SU-DHL-6 (cell line): ENCODE measurements at regions not wholly inside any gene's neighbourhood (a gene's known extent, or its start where the extent isn't known, plus 50 kb on each side); places are given as distances from the start of the nearest gene placed in this dataset.

Experiments
- H2AFZ ChIP-seq: fragments of 200-600 bp; sonication (generic); 2 replicates; pipeline ENCODE4 v1.6.1; 2014; ENCODE audit warnings: low read depth, mild to moderate bottlenecking, moderate library complexity, mixed read lengths, antibody characterized with exemption, low read length; ENCODE audit not compliant: severe bottlenecking
- H3F3A ChIP-seq: fragments of 200-600 bp; shearing (Covaris generic); 2 replicates; pipeline ENCODE4 v1.6.0; 2016; ENCODE audit warnings: antibody characterized with exemption, mild to moderate bottlenecking; ENCODE audit not compliant: insufficient read depth
- H3K27ac ChIP-seq: fragments of 200-600 bp; sonication (generic); 2 replicates; pipeline ENCODE4 v1.5.1; 2016; ENCODE audit warnings: low read depth, mild to moderate bottlenecking, low read length, moderate library complexity, mixed read lengths
- H3K27me3 ChIP-seq: fragments of 200-600 bp; sonication (generic), shearing (Covaris generic); 2 replicates; pipeline ENCODE4 v1.6.0; 2014; ENCODE audit warnings: mild to moderate bottlenecking, low read length
- H3K36me3 ChIP-seq: fragments of 200-600 bp; sonication (generic); 2 replicates; pipeline ENCODE4 v1.6.1; 2014; ENCODE audit warnings: mild to moderate bottlenecking, low read length, mixed read lengths
- H3K4me2 ChIP-seq: fragments of 300-600, 200-600 bp; shearing (Covaris generic), sonication (generic); 2 replicates; pipeline ENCODE4 v1.6.0; 2014; ENCODE audit warnings: low read length, low read depth, mild to moderate bottlenecking; ENCODE audit not compliant: poor library complexity, severe bottlenecking
- H3K4me3 ChIP-seq: fragments of 200-600 bp; sonication (generic); 2 replicates; pipeline ENCODE4 v1.5.1; 2014; ENCODE audit warnings: antibody characterized with exemption, low read length, mild to moderate bottlenecking, mixed read lengths; ENCODE audit not compliant: insufficient read depth, poor library complexity, severe bottlenecking
- H3K79me2 ChIP-seq: fragments of 200-600 bp; sonication (generic); 2 replicates; pipeline ENCODE4 v1.6.1; 2014; ENCODE audit warnings: mild to moderate bottlenecking, low read length, moderate library complexity; ENCODE audit not compliant: insufficient read depth
- H3K9ac ChIP-seq: fragments of 200-600 bp; sonication (generic); 2 replicates; pipeline ENCODE4 v1.7.0; 2014; ENCODE audit warnings: mild to moderate bottlenecking, low read length
- H3K9me2 ChIP-seq: fragments of 200-600 bp; sonication (generic); replicated peaks from 2 replicates; pipeline ENCODE4 v1.6.1; 2014; ENCODE audit warnings: low read length; ENCODE audit not compliant: insufficient read depth
- H3K9me3 ChIP-seq: fragments of 200-600 bp; sonication (generic); 2 replicates; pipeline ENCODE4 v1.6.1; 2014; ENCODE audit warnings: low read length, mixed read lengths; ENCODE audit not compliant: insufficient read depth
- H4K20me1 ChIP-seq: fragments of 200-600 bp; sonication (generic); 2 replicates; pipeline ENCODE4 v1.6.1; 2014; ENCODE audit warnings: low read depth, mild to moderate bottlenecking, antibody characterized with exemption, low read length, moderate library complexity, mixed read lengths
- CTCF ChIP-seq: fragments of 200-600 bp; sonication (generic); IDR thresholded peaks from one replicate; pipeline ENCODE4 v1.5.1; 2017; ENCODE audit warnings: antibody characterized with exemption, mild to moderate bottlenecking, low read length, moderate library complexity; ENCODE audit not compliant: insufficient read depth, poor library complexity, severe bottlenecking
- EZH2phosphoT487 ChIP-seq: fragments of 200-600 bp; sonication (generic), shearing (Covaris generic); conservative IDR thresholded peaks from 2 replicates; pipeline ENCODE4 v1.6.1; 2018; ENCODE audit warnings: mild to moderate bottlenecking, antibody characterized with exemption, low read length, moderate library complexity, mixed read lengths

GRCh38 chr16:66220702-66221101 is 145.8 kb upstream of the CDH5 start:
- H3K9me2 ChIP-seq = no peaks in the 10 kb centered on the region
- no peak overlapping the region for H3K4me2 ChIP-seq
- TF ChIP-seq EZH2phosphoT487 (no peak), CTCF (no peak)
- no peaks in the 10 kb centered on the region for H3K79me2 ChIP-seq
- no peak overlapping the region for H3K27ac ChIP-seq
- no peaks in the 10 kb centered on the region for H3K27me3 ChIP-seq
- no peaks in the 10 kb centered on the region for H3F3A ChIP-seq
- H3K4me3 ChIP-seq = no peak overlapping the region
- no peaks in the 10 kb centered on the region for H3K9me3 ChIP-seq
- H2AFZ ChIP-seq = no peak overlapping the region
- H3K36me3 ChIP-seq = no peaks in the 10 kb centered on the region
- no peaks in the 10 kb centered on the region for H4K20me1 ChIP-seq
- no peak overlapping the region for H3K9ac ChIP-seq

- H3K9me3 ChIP-seq = no peaks in the 10 kb centered on the region
These were observed 147.0 kb upstream of the CDH5 start for GRCh38 chr16:66219491-66219890.

GRCh38 chr16:66212428-66212827 is 154.1 kb upstream of the CDH5 start:
- H3K36me3 ChIP-seq = no peaks in the 10 kb centered on the region
- no peak overlapping the region for H3K27ac ChIP-seq
- H3K27me3 ChIP-seq = no peaks in the 10 kb centered on the region
- H4K20me1 ChIP-seq = no peaks in the 10 kb centered on the region
- no peaks in the 10 kb centered on the region for H3K9me2 ChIP-seq
- no peak overlapping the region for H3K4me3 ChIP-seq
- H3K79me2 ChIP-seq = no peaks in the 10 kb centered on the region
- H3K9ac ChIP-seq = no peak overlapping the region
- no peaks in the 10 kb centered on the region for H3K9me3 ChIP-seq
- no peak overlapping the region for H2AFZ ChIP-seq
- TF ChIP-seq CTCF (no peak), EZH2phosphoT487 (no peak)
- no peaks in the 10 kb centered on the region for H3F3A ChIP-seq
- H3K4me2 ChIP-seq = no peak overlapping the region

More at GRCh38 chr16:66219491-66219890, 147.0 kb upstream of the CDH5 start:
- Histone ChIP-seq H4K20me1 (no peaks in the 10 kb centered on the region), H3K4me3 (no peak overlapping the region), H3K79me2 (no peaks in the 10 kb centered on the region), H3F3A (no peaks in the 10 kb centered on the region), H3K27ac (no peak overlapping the region), H3K27me3 (no peaks in the 10 kb centered on the region), H3K9me2 (no peaks in the 10 kb centered on the region), H3K36me3 (no peaks in the 10 kb centered on the region), H3K4me2 (no peak overlapping the region), H2AFZ (no peak overlapping the region), H3K9ac (no peak overlapping the region)
- TF ChIP-seq CTCF = no peak
- TF ChIP-seq EZH2phosphoT487 = no peak

- H4K20me1 ChIP-seq = no peaks in the 10 kb centered on the region
- H3K79me2 ChIP-seq = no peaks in the 10 kb centered on the region
- H3K9me2 ChIP-seq = no peaks in the 10 kb centered on the region
- H3K9ac ChIP-seq = no peak overlapping the region
- H3K27ac ChIP-seq = no peak overlapping the region
- no peaks in the 10 kb centered on the region for H3F3A ChIP-seq
- H3K9me3 ChIP-seq = no peaks in the 10 kb centered on the region
- H3K27me3 ChIP-seq = no peaks in the 10 kb centered on the region
- no peaks in the 10 kb centered on the region for H3K36me3 ChIP-seq
- H3K4me2 ChIP-seq = no peak overlapping the region
- TF ChIP-seq EZH2phosphoT487 (no peak), CTCF (no peak)
- H2AFZ ChIP-seq = no peak overlapping the region
- H3K4me3 ChIP-seq = no peak overlapping the region
These were observed 154.8 kb upstream of the CDH5 start for GRCh38 chr16:66211651-66212050.
